GM23338 (cell line): ENCODE measurements at regions not wholly inside any gene's neighbourhood (a gene's known extent, or its start where the extent isn't known, plus 50 kb on each side); places are given as distances from the start of the nearest gene placed in this dataset.

Experiments used
- CREB1 ChIP-seq: fragments of 250-450 bp; sonication (Bioruptor Pico); IDR thresholded peaks from 2 replicates; pipeline ENCODE4 v1.5.0; 2020; ENCODE audit warnings: low read depth, mild to moderate bottlenecking, moderate library complexity
- CTCF ChIP-seq, 2 experiments: fragments of 200-600 bp in 1 of 2; sonication (generic) in 1 of 2; conservative IDR thresholded peaks; 2 replicates each; pipeline versions ENCODE4 v1.5.1 to v1.6.1; 2016 to 2017; ENCODE audit warnings: antibody characterized with exemption in 2 of 2, low read depth in 2 of 2, mild to moderate bottlenecking in 2 of 2, moderate library complexity in 1 of 2
- ETS1 ChIP-seq: IDR thresholded peaks from 2 replicates; pipeline ENCODE4 v1.6.1; 2016; ENCODE audit warnings: antibody characterized with exemption
- EZH2 ChIP-seq: fragments of 200-600 bp; sonication (generic); IDR thresholded peaks from one replicate; pipeline ENCODE4 v1.8.0; 2017; ENCODE audit warnings: antibody characterized with exemption, mild to moderate bottlenecking, low read depth; ENCODE audit not compliant: unreplicated experiment
- EZH2phosphoT487 ChIP-seq: fragments of 200-600 bp; sonication (generic); IDR thresholded peaks from one replicate; pipeline ENCODE4 v1.8.1; 2018; ENCODE audit warnings: antibody characterized with exemption; ENCODE audit not compliant: unreplicated experiment
- JUNB ChIP-seq: IDR thresholded peaks from one replicate; pipeline ENCODE4 v1.6.1; 2016; ENCODE audit warnings: antibody characterized with exemption; ENCODE audit not compliant: unreplicated experiment
- NANOG ChIP-seq: IDR thresholded peaks from 2 replicates; pipeline ENCODE4 v1.6.1; 2016; ENCODE audit warnings: antibody characterized with exemption, borderline replicate concordance
- POLR2AphosphoS5 ChIP-seq: IDR thresholded peaks from 2 replicates; pipeline ENCODE4 v1.6.1; 2016; ENCODE audit warnings: antibody characterized with exemption, low read depth
- REST ChIP-seq: IDR thresholded peaks from one replicate; pipeline ENCODE4 v1.6.1; 2018; ENCODE audit warnings: antibody characterized with exemption; ENCODE audit not compliant: unreplicated experiment
- STAT1 ChIP-seq: IDR thresholded peaks from one replicate; pipeline ENCODE4 v1.6.1; 2016; ENCODE audit warnings: antibody characterized with exemption; ENCODE audit not compliant: unreplicated experiment
- ZNF114 ChIP-seq: fragments of 250-450 bp; sonication (Bioruptor Pico); IDR thresholded peaks from 2 replicates; pipeline ENCODE4 v1.5.0; 2020; ENCODE audit warnings: mild to moderate bottlenecking, moderate library complexity
- ZNF331 ChIP-seq: fragments of 250-450 bp; sonication (Bioruptor Pico); IDR thresholded peaks from 2 replicates; pipeline ENCODE4 v1.5.0; 2020; ENCODE audit warnings: low read depth, mild to moderate bottlenecking, moderate library complexity

GRCh38 chr12:83807871-83808270 is 1104.7 kb downstream of the SLC6A15 start:
- no peak for TF ChIP-seq CTCF (conservative IDR thresholded peaks at IDR 0.05; ENCODE audit: low read depth in 2 of 2)
- no peak for TF ChIP-seq ETS1
- no peak for TF ChIP-seq EZH2
- no peak for TF ChIP-seq POLR2AphosphoS5
- TF ChIP-seq REST = no peak
- TF ChIP-seq CREB1 (CRISPR knock-in tag) = no peak
- no peak for TF ChIP-seq NANOG
- TF ChIP-seq JUNB = no peak
- no peak for TF ChIP-seq EZH2phosphoT487
- TF ChIP-seq STAT1 = no peak
- TF ChIP-seq ZNF114 (CRISPR knock-in tag) = no peak
- TF ChIP-seq ZNF331 = no peak
